ENCODE measurements at regions not wholly inside any gene's neighbourhood (a gene's known extent, or its start where the extent isn't known, plus 50 kb on each side); places are given as distances from the start of the nearest gene placed in this dataset.

DNA sequence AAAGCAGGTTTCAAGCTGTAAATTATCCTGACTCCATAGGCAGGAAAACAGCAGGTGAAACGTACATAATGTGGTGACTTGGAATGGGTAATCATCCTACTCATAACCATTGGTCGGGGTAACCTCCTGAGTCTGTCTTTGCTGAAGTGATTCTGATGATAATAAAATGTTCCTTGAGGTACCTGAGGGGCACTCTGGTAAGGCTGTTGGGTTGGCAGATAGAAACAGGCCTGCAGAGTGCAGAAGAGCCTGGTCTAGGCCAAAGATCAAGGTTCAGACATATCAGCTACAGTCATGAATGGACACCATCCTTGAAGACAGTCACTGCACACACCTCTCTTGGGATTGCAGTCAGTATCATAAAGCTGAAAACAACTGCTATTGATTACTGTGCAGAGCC is 174.7 kb upstream of the RPL34 start:
- Mint-ChIP-seq H3K27me3 (no peaks in the 10 kb centered on the region), H3K9me3 (ENCODE audit: insufficient read depth) (no peaks in the 10 kb centered on the region), H3K4me3 (no peak overlapping the region), H3K27ac (no peak overlapping the region), H3K4me1 (no peaks in the 10 kb centered on the region)
- Histone ChIP-seq H3K4me1 (ENCODE audit: control insufficient read depth in 2 of 2, insufficient read depth in 2 of 2, low read length in 2 of 2) (no peaks in the 10 kb centered on the region), H3K79me2 (ENCODE audit: control insufficient read depth, insufficient read depth, low read length) (no peaks in the 10 kb centered on the region), H3K36me3 (replicated peaks in 1 of 2; ENCODE audit: control extremely low read depth in 1 of 2, control insufficient read depth in 1 of 2, extremely low read depth in 1 of 2, insufficient read depth in 2 of 2, low read length in 1 of 2) (no peaks in the 10 kb centered on the region), H4K20me1 (ENCODE audit: control insufficient read depth, insufficient read depth, low read length, poor library complexity, severe bottlenecking) (no peaks in the 10 kb centered on the region), H3K27ac (ENCODE audit: low read length in 2 of 2) (no peak overlapping the region), H3K9me3 (ENCODE audit: control extremely low read depth in 1 of 3, control insufficient read depth in 2 of 3, insufficient read depth in 1 of 3, low read length in 2 of 3) (peaks cover 0 to 5% (median 0%) of the 10 kb centered on the region in 3 donors), H3K9ac (ENCODE audit: low read length) (no peak overlapping the region), H2AFZ (ENCODE audit: insufficient read depth, low read depth, low read length, poor library complexity, severe bottlenecking) (no peak overlapping the region), H3K27me3 (replicated peaks in 1 of 4; ENCODE audit: control extremely low read depth in 1 of 4, control insufficient read depth in 3 of 4, insufficient read depth in 4 of 4, low read length in 3 of 4) (no peaks in the 10 kb centered on the region), H3K4me3 (ENCODE audit: control extremely low read depth in 1 of 5, extremely low read depth in 1 of 5, insufficient read depth in 1 of 5, low read depth in 2 of 5, low read length in 4 of 5) (no peak overlapping the region), H3K4me2 (replicated peaks; ENCODE audit: low read depth, low read length, poor library complexity, severe bottlenecking) (no peak overlapping the region)
- DNase-seq (no peak), ATAC-seq (ENCODE audit: low read depth) (no peak)
- TF ChIP-seq EZH2 (IDR thresholded peaks at IDR 0.05; ENCODE audit: borderline replicate concordance, insufficient read depth, low read depth, low read length, poor library complexity, severe bottlenecking) (no peak), CTCF (IDR thresholded peaks at IDR 0.05) (no peak)
- intact Hi-C loops (cut with micrococcal nuclease): no loop called here
- CTCF ChIA-PET: no interaction called here
- POLR2A ChIA-PET: no interaction called here
- WGBS (ENCODE audit: insufficient coverage): no CpG with 5 or more reads among the region's 2 CpGs

DNA sequence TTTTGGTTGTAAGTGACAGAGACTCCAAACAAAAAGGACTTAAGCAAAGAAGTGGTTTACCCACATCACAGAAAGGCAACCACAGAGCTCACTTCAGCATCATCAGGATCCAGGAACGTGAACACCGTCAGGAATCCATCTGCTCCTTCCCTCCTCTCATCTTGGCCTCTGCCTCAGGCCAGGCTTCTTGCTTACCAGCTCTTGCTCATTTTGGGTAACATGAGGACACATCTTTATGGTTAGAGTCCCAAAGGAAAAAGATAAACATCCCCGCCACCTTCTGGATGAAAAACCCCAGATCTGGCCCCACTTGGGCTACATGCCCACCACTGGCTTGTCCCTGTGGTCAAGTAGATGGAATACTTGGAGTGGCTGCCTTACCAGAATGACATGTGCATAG is 176.8 kb upstream of the RPL34 start:
- no peak overlapping the region for H3K4me3 ChIP-seq (ENCODE audit: control extremely low read depth in 1 of 5, extremely low read depth in 1 of 5, insufficient read depth in 1 of 5, low read depth in 2 of 5, low read length in 4 of 5)
- H3K36me3 ChIP-seq (replicated peaks in 1 of 2; ENCODE audit: control extremely low read depth in 1 of 2, control insufficient read depth in 1 of 2, extremely low read depth in 1 of 2, insufficient read depth in 2 of 2, low read length in 1 of 2): no peaks in the 10 kb centered on the region
- no peaks in the 10 kb centered on the region for H4K20me1 ChIP-seq (ENCODE audit: control insufficient read depth, insufficient read depth, low read length, poor library complexity, severe bottlenecking)
- no peaks in the 10 kb centered on the region for H3K79me2 ChIP-seq (ENCODE audit: control insufficient read depth, insufficient read depth, low read length)
- peaks cover 0 to 5% (median 0%) of the 10 kb centered on the region in 3 donors for H3K9me3 ChIP-seq (ENCODE audit: control extremely low read depth in 1 of 3, control insufficient read depth in 2 of 3, insufficient read depth in 1 of 3, low read length in 2 of 3)
- TF ChIP-seq CTCF (IDR thresholded peaks at IDR 0.05) (no peak), EZH2 (IDR thresholded peaks at IDR 0.05; ENCODE audit: borderline replicate concordance, insufficient read depth, low read depth, low read length, poor library complexity, severe bottlenecking) (no peak)
- no peaks in the 10 kb centered on the region for H3K4me1 Mint-ChIP-seq
- DNase-seq (no peak), ATAC-seq (ENCODE audit: low read depth) (no peak)
- H3K4me3 Mint-ChIP-seq: no peak overlapping the region
- H2AFZ ChIP-seq (ENCODE audit: insufficient read depth, low read depth, low read length, poor library complexity, severe bottlenecking): no peak overlapping the region
- H3K27ac Mint-ChIP-seq: no peak overlapping the region
- WGBS (ENCODE audit: insufficient coverage): 93% methylated on average over 3 of the region's 3 CpGs
- H3K4me2 ChIP-seq (replicated peaks; ENCODE audit: low read depth, low read length, poor library complexity, severe bottlenecking): no peak overlapping the region
- POLR2A ChIA-PET: no interaction called here
- H3K27me3 ChIP-seq (replicated peaks in 1 of 4; ENCODE audit: control extremely low read depth in 1 of 4, control insufficient read depth in 3 of 4, insufficient read depth in 4 of 4, low read length in 3 of 4): no peaks in the 10 kb centered on the region
- H3K9ac ChIP-seq (ENCODE audit: low read length): no peak overlapping the region
- no peaks in the 10 kb centered on the region for H3K27me3 Mint-ChIP-seq
- no peaks in the 10 kb centered on the region for H3K9me3 Mint-ChIP-seq (ENCODE audit: insufficient read depth)
- no peaks in the 10 kb centered on the region for H3K4me1 ChIP-seq (ENCODE audit: control insufficient read depth in 2 of 2, insufficient read depth in 2 of 2, low read length in 2 of 2)
- intact Hi-C loops (cut with micrococcal nuclease): no loop called here
- no peak overlapping the region for H3K27ac ChIP-seq (ENCODE audit: low read length in 2 of 2)
- CTCF ChIA-PET: no interaction called here

All from B cell (primary cell).